CD4-positive, alpha-beta T cell treated with Interleukin-17A for 1 hour (primary cell): ENCODE measurements at regions not wholly inside any gene's neighbourhood (a gene's known extent, or its start where the extent isn't known, plus 50 kb on each side); places are given as distances from the start of the nearest gene placed in this dataset.

Experiments used
- DNase-seq: peaks from one replicate; pipeline ENCODE4 v3.0.0-alpha.2; 2020

DNA sequence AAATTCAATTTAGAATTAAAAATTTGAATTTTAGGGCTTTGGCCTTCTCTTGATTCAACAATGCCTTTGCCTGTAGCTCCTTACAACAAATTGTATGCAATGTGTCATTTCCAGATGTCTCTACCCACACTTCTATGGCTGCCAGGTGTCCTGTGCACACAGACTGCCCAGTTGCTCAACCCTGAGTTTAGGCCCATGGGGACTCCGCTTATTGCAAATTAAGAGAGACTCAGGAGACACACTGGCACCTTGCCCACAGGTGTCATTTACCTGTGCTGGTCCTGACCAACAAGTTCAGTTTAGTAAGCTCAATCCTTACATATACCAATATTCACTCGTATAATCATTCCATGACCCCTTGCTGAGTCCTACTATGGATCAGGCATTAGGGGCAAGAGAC lies 236.1 kb downstream of the OMA1 start:
- no peak for DNase-seq

DNA sequence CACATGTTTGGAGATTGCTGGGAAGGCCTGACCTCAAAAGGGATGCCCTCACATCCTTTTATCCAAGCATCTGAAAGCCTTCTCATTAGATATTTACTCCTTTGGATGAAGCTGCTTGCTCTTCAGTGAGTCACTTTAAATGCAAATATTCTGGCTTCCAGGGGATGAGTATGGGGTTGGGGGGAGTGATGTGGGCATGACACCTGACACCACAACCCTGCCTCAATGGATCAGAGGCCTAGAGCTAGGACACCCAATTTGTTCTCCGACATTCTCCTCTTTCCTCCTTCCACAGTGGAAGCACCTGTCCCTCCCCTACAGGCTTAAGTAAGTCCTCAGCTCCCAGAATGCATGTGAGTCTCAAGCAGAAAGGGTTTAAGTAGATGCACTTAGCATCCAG lies 238.3 kb downstream of the OMA1 start:
- DNase-seq, result no peak

DNA sequence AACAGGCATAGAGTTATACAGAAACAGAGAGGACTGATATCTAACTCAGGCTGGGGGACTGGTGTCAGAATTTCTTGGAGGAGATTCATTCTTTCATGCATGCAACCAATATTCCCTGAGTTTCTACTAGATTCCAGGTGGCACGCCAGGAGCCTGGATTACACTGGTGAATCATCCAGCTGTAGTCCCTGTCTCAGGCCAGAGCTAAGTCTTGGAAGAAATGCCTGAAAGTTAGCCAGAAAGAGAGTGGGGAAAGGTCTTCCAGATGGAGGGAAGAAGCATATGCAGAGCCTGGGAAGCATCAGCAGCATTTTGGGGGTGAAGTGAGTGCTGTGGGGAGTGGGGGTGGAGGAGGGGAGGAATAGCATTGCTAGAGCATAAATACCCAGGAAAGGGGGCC lies 239.1 kb downstream of the OMA1 start:
- DNase-seq, result no peak

DNA sequence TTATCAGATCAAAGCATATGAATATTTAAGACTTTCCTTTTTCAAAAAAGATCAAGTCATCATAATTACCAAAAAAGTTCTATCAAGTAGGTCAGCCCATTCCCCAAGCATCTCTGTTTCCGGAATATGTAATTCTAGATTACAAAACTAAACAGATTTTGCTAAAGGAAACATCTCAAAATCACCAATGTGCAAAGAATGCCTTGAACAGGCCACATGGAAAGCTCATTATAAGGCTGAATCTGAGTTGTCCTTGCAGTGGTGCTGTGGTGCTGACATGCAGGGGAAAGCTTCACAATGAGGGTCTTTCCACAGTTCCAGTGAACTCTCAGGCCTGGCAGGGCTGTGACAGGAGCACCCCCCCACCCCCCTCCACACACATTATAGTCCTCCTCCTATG lies 240.9 kb downstream of the OMA1 start:
- DNase-seq, result no peak

DNA sequence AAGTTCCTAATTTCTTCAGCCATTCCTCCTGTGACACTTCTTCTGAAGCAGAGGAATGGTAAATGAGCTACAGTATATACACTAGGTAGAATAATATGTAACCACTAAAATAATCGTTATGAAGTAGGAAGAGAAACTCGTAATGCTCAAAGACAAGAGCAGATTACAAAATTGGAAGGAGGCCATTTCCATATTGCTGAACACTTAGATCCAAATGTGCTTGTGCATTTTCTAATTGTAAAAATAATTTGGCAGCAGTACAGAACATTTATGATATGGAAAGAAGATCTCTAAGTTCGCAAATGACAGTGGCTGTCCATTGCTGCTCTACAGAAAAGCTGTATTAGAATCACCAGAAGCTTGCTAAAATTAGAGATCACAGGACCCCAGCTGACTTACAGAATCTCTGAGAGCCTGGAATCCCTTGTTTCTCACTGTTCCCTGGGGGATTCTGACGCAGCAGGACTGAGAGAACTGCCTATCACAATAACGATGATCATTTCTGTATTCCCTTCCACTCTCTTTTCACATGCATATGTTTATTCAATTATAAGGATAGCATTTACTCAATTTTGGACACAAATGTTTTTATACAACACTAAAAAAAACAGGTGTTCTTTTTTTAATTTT lies 242.1 kb downstream of the OMA1 start:
- no peak for DNase-seq

DNA sequence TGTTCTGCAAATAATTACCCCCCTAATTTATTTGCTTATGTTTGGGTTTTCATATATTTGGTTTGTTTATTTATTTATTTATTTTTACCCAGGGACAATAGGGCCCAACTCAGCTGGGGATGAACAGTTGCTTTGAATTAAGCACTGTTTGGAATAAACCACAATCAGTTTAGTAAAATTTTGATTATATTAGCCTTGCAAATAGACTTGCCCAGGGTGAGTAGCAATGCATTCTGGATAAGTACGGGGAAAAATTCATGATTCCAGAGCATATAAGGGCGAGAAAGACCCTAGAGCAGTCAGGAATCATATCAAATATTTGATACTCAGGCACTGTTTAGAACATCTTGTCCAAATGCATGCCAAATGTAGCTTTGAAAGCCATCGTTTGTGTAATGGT lies 242.7 kb downstream of the OMA1 start:
- DNase-seq, result no peak

DNA sequence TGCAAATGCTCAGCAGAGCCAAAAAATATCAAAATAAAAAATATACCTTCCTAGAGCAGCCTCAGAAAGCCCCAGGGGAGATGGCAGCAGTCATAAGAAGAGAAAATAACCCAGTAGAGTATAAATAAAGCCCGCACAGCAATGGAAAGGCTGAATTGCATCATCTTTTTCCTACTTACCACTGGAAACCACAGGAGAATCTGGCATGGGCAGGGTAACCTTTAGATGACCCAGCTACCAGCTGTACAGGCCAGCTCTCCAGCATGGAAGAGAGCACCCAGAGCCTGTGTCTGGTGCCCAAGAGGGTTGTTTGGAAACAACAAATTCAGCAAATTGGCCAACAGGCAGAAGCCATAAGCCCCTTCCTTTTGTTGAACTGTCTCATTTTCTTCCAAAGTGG lies 253.1 kb downstream of the OMA1 start:
- DNase-seq, result no peak

DNA sequence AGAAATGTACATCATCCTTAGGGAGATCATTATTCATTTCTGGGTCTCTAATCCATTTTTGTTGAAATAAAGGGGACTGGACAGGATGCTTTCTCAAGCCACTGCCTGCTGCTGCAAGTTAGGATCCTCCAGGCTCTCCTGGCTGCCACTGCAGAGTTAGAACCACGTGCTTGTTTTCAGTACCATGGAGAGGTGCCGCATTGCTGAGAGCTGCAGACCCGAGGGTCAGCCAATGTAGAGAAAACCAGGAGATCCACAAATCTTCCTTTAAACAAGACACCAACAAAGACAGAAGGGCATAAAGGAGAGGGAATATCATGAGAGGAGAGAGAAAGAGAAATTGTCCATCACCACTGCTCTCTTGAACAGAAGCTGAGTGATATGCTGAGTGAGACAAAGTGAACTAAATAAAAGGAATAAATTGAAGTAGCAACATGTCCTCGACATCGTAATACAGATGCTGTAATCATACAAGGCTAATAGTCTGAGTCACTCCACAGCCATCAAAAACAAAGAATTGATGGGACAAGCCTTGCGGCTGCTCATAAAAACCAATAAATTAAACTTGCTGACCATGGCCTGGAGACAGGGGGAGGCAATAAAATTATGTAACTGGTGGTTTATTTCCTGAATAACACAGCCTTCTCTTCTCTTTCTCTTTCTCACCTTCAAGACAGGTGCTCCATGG lies 255.7 kb downstream of the OMA1 start:
- no peak for DNase-seq

DNA sequence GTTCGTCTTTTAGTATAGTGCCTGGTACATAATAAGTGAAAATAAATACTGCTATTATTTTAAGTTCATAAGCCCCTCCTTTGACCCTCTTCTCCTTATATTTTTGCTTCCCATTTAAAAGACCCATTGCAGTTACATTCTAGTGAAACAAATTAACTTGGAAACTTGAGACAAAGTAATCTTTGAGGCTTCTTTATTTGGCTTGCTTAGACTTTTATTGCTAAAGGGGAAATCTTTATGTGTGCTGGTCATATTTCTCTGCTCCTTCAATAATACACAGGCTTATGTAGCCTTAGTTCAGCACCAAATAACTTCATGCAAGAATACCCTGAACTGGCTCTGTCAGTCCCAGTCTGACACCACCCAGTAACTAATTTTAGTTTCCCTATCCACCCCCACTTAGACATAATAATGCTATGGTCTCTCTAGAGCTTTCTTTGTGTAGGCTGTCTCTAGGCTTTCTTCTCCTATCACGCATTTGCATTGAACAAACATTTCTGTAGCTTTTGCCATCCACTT lies 257.8 kb downstream of the OMA1 start:
- no peak for DNase-seq

DNA sequence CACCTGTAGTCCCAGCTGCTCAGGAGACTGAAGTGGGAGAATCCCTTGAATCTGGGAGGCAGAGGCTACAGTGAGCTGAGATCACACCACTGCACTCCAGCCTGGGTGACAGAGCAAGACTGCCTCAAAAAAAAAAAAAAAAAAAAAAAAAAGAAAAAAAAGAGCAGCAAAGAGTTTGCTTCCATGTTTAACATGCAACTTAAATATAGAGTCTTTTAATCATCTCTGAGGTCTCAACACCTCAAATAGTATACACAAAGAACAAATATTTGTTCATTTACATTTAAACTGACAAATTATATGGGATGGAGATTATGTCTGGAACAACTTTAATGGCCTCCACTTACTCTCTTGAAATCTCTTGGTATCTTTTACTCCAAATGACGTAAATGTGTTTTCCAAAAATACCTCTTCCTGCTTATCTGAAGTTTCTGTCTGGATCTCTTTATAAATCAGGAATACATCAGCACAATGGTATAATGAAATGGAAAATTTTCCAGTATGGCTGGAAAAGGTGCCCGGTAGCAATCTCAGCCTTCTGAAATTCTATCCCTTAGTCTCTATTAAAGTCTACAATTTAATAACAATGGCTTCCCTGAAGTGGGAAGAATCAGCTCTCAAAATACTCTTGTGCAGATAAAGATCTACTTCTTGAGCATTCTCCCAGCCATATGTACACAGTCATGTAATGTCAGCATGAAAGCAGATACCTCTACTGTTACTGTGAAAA lies 258.5 kb downstream of the OMA1 start:
- DNase-seq, result no peak

DNA sequence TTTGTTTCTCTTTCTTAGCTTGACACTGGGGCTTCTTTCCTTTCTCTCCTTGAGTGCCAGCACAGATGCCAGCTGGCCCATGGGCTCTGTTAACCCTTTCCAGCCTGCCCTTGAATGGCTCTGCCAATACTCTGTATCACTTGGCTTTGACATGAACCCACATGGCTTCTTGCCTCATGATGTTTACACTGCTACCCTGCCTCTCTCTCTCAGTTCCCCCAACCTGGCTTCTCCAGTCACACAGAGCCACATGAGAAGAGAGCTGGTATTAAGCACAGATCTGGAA lies 262.4 kb downstream of the OMA1 start:
- DNase-seq, result no peak

DNA sequence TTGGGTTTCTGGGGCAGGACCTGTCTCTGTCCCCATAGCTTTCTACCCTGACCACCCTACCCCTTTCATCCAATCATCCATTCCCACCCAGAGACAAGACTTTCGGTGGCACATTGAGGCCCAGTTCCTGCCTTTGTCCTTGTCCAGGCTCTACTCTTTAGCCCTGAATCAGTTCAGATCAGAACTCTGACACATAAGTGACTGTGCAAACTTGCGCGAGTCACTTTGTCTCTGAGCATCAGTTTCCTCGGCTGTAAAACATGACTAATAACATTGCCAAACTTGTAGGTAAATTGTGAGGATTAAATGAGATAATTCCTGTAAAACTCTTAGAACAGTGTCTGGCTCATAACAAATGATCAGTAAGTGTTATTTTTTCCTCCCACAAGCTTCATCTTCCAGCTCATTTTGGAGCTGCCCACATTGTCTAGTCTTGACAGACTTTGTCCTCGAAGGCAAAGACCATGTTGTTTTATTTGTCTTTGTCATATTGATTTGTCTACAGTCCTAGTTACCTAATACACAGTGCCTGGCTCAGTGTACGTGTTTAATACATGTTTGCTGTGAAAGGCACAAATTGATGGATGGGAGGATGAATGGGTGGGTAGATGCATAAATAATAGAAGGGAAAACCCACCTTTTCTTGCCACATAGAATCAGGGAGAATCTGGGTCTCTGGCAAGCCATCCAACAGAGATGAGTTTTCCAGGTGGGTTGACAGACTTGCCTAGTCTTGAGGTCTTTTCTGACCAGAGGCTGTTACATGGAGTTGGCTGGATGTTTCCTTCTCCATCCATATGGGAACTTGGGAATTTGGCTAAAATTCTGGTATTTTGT lies 262.9 kb downstream of the OMA1 start:
- DNase-seq, result no peak

DNA sequence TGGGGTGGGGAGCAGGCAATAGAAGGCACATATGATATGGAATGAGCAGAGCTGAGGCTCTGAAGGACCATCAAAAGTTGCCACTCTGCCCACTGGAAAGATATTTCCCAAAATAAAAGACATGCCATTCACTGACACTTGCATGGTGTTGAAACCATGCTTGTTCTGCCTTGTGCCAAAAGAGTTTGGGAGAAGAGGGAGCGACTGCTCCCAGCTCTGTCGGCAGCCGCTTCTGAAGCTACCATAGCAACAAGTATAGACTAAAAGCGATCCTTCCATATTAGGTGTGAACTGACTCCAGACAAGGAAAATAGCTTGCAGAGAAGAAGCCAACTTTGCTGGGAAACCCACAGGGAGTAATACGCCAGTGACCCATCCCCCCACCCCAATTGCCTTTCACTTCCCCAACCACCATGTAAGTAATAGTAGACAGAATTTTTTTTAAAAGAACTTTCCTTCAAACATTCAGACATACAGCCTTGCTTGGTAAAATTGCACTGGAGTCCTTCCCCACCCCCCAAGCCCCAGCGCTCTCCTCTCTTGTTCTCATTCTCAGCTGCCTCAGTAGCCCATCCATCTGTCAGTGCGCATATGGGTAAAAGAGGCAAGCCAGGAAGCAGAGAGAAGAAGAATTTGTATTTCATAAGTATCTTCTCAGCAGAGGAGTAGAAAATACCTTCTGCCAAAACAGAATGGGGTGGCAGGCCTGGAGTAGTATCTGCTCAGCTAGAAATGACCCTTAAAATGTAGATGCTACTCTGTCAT lies 263.7 kb downstream of the OMA1 start:
- DNase-seq, result no peak

DNA sequence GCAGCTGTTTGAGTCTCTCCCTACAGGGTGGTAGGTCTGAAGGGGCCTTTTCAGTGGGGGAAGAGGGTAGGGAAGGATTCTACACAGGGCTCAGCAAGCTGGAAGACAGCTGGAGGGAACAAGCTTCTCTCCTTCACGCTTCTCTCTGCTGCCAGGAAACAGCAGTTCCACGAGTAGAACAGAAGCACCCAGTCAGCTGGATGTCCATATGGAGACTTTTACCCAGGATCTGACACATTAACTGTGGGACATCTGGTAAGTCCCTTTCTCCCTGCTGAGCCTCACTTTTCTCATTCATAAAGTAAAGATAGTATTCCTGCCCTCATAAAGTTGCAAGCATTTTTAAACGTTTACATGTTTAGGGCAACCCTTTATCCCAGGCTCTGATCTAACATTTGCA lies 280.3 kb downstream of the OMA1 start:
- DNase-seq, result no peak

DNA sequence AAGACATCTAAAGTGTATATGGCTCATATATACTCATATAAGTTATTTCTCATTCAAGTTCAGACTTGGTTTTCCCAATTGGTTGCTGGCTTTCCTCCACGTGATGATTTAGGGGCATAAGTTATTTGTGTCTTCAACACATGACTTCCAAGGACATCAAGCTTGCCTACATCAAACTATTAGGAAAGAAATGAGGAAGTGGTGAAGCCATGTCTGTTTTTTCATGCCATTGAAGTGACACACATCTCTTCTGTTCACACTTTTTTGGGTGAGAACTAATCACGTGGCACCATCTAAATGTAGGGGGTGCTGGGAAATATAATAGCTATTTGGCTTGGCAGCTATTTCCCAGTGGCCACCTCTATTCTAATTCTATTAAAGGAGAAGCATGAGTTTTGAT lies 282.1 kb downstream of the OMA1 start:
- no peak for DNase-seq

DNA sequence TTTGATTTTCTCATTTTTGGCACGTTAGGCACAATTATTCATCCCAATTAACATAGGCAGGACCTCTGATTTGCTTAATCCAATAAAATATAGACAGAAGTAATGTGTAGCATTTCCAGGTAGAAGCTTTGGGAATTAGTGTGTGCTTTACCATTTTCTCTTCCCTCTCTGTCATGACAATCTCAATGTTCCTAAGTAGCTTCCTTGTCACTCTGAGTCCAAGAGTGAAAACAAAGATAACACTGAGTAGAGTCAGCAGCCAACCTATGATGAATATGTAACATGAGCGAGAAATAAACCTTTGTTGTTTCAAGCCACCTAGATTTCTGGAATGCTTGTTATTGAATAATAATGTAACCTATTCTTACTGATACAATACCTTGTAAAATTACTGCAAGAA lies 283.8 kb downstream of the OMA1 start:
- DNase-seq, result no peak

DNA sequence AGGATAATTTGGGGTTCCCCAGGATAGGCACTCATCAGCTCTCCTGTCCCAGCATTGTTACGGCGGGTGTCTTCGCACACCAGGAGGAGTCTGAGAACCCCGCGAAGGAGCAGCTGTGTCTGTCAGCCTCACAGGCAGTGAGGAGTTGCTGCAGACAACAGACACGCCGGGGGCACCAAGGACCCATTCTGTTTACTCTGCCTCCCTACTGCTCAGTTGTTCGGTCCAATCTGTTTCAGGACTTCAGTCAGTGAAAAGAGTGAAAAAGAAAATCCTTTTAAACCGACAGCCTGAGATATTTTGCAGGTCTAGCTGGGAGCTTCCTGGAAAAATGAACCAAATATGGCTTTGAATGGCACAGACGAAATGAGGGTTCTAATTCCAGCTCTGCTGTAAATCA lies 288.4 kb downstream of the OMA1 start:
- DNase-seq, result no peak

DNA sequence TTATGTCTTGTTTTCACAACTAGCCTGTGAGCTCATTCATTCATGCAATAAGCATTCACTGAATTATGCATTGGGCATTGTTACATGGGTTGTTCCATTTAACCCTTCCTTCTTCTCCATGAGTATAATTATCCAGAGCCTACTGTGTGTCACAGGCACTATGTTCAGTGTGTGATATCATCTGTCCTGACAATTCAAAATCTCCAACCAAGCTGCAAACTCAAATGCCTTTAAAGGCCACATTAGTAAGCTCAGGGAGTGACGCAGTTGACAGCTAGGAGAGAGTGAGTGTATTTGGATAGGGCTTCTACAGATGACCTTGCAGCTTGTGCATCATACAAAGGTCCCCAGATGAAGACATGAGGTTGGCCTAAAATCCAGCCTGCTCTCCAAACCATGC lies 289.5 kb downstream of the OMA1 start:
- DNase-seq, result no peak

DNA sequence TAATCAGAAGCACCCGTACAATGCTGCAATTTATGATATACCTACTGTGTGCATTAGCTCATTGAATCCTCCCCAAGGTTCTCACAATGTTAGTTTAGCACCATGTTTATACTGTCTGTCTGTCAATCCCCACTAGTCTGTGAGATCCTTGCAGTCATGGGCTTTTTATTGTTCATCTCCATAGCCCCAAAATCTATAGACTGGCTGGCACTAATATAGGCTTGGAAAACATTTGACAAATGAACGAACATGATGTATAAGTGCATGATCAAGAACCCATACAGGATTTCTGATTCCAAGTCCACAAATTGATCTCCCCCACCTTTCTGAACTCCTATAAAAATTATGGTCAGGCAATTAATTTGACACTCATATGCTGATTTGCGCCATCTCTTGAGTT lies 290.0 kb downstream of the OMA1 start:
- no peak for DNase-seq

DNA sequence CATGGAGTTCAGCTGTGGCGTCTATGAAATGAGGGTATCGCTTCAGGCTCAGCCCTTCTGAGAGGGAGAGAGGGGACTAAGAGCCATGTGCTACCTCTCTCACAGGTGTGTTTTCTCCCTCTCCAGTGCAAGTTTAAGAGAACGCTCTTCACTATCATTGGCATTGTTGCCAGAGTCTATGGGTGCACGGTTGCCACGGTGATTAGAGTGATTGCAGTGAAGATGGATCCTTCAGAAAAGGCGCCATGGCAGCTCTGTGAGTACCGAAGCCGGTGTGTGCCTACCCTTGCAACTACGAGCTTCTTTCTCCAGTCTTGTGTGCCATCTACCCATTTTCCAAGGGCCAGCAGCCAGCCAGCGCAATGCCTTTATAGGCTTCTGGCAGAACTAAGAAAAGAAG lies 290.5 kb downstream of the OMA1 start:
- DNase-seq, result no peak

DNA sequence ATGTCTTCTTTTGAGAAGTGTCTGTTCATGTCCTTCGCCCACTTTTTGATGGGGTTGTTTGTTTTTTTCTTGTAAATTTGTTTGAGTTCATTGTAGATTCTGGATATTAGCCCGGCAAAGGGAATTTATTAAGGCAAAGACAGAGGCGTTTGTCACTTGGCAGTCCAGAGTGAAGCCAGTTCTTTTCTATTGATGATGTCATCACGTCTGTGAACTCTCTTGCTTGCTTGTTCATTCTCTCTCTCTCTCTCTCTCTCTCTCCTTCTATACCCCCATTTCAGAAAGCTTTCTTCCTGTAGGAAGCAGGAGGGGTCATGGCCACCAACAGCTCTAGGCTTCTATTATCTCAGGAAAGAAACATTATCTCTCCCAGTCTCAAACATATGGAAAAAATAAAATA lies 291.3 kb downstream of the OMA1 start:
- DNase-seq, result no peak

DNA sequence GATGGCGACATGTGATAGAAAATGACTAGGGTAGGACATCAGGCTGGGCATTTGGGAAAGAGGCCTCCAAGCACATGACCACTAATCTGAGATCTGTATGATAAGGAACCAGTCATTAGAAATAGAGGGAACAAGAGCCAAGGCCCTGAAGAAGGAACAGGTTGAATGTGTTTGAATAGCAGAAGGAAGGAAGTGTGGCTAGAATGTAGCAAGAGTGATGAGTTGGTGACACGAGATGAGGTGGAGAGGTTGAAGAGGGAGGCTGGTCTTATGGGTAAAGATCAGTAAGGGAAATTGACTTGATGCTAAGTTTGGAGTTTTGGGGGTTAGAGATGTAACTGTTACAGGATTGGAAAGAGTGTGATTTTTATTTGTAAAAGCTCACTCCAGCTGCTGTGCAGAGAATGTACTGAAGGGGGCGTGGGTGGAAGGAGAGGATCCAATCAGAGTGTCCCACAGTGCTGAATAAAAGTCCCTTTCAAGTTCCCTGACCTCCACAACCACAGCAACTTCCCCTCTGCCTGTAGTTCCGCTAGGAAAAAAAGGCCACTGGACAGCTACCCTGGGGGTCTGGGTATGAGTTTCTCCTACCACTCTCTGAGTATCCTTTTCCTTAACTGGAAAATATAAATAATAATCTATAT lies 295.0 kb downstream of the OMA1 start:
- DNase-seq, result no peak
